ENCODE measurements at regions not wholly inside any gene's neighbourhood (a gene's known extent, or its start where the extent isn't known, plus 50 kb on each side); places are given as distances from the start of the nearest gene placed in this dataset.

GRCh38 chr16:17839907-17840306 is 369.1 kb upstream of the XYLT1 start:
- no peak for DNase-seq (ENCODE audit: low spot score)
- intact Hi-C loops (cut with DNase I), result loop anchor here in 1 of 2 donors (10.0 kb wide), 1 partner anchor 545 kb away; no protein-coding TSS in a partner anchor

- DNase-seq (ENCODE audit: low spot score), result no peak
- intact Hi-C loops (cut with DNase I), result no loop called here
These were observed 368.5 kb upstream of the XYLT1 start for GRCh38 chr16:17839272-17839671.

- no peak for DNase-seq (ENCODE audit: low spot score)
- intact Hi-C loops (cut with DNase I), result no loop called here
These were observed 366.3 kb upstream of the XYLT1 start for GRCh38 chr16:17836868-17837602.

- no peak for DNase-seq (ENCODE audit: low spot score)
These were observed 364.5 kb upstream of the XYLT1 start for GRCh38 chr16:17835118-17835876.

GRCh38 chr16:17832738-17833137 is 362.0 kb upstream of the XYLT1 start:
- no peak for DNase-seq (ENCODE audit: low spot score)
- intact Hi-C loops (cut with DNase I), result no loop called here

More at GRCh38 chr16:17835118-17835876, 364.5 kb upstream of the XYLT1 start:
- intact Hi-C loops (cut with DNase I), result no loop called here

- DNase-seq (ENCODE audit: low spot score), result no peak
- intact Hi-C loops (cut with DNase I), result no loop called here
These were observed 360.6 kb upstream of the XYLT1 start for GRCh38 chr16:17831330-17831729.

- intact Hi-C loops (cut with DNase I), result no loop called here
- DNase-seq (ENCODE audit: low spot score), result no peak
These were observed 359.9 kb upstream of the XYLT1 start for GRCh38 chr16:17830651-17831050.

GRCh38 chr16:17829811-17830210 is 359.1 kb upstream of the XYLT1 start:
- no peak for DNase-seq (ENCODE audit: low spot score)
- intact Hi-C loops (cut with DNase I), result no loop called here

GRCh38 chr16:17828012-17828411 is 357.3 kb upstream of the XYLT1 start:
- no peak for DNase-seq (ENCODE audit: low spot score)
- intact Hi-C loops (cut with DNase I), result no loop called here

- intact Hi-C loops (cut with DNase I), result no loop called here
- DNase-seq (ENCODE audit: low spot score), result no peak
These were observed 356.6 kb upstream of the XYLT1 start for GRCh38 chr16:17827313-17827712.

- intact Hi-C loops (cut with DNase I), result no loop called here
- no peak for DNase-seq (ENCODE audit: low spot score)
These were observed 347.2 kb upstream of the XYLT1 start for GRCh38 chr16:17817943-17818342.

- intact Hi-C loops (cut with DNase I), result no loop called here
- no peak for DNase-seq (ENCODE audit: low spot score)
These were observed 346.5 kb upstream of the XYLT1 start for GRCh38 chr16:17817260-17817659.

- intact Hi-C loops (cut with DNase I), result no loop called here
These were observed 342.0 kb upstream of the XYLT1 start for GRCh38 chr16:17812771-17813170.

GRCh38 chr16:17804857-17805256 is 334.1 kb upstream of the XYLT1 start:
- DNase-seq (ENCODE audit: low spot score), result no peak
- intact Hi-C loops (cut with DNase I), result no loop called here

More at GRCh38 chr16:17812771-17813170, 342.0 kb upstream of the XYLT1 start:
- DNase-seq (ENCODE audit: low spot score), result no peak

- DNase-seq (ENCODE audit: low spot score), result no peak
- intact Hi-C loops (cut with DNase I), result no loop called here
These were observed 333.1 kb upstream of the XYLT1 start for GRCh38 chr16:17803625-17804410.

GRCh38 chr16:17802571-17802970 is 331.8 kb upstream of the XYLT1 start:
- no peak for DNase-seq (ENCODE audit: low spot score)
- intact Hi-C loops (cut with DNase I), result no loop called here

GRCh38 chr16:17801068-17801467 is 330.3 kb upstream of the XYLT1 start:
- intact Hi-C loops (cut with DNase I), result no loop called here

GRCh38 chr16:17798716-17799115 is 328.0 kb upstream of the XYLT1 start:
- DNase-seq (ENCODE audit: low spot score), result no peak
- intact Hi-C loops (cut with DNase I), result no loop called here

More at GRCh38 chr16:17801068-17801467, 330.3 kb upstream of the XYLT1 start:
- DNase-seq (ENCODE audit: low spot score), result no peak

- DNase-seq (ENCODE audit: low spot score), result no peak
- intact Hi-C loops (cut with DNase I), result no loop called here
These were observed 322.6 kb upstream of the XYLT1 start for GRCh38 chr16:17793354-17793753.

- intact Hi-C loops (cut with DNase I), result no loop called here
- no peak for DNase-seq (ENCODE audit: low spot score)
These were observed 313.3 kb upstream of the XYLT1 start for GRCh38 chr16:17784073-17784472.

Data from posterior vena cava (tissue), 2 donors.